WTC11 (cell line): ENCODE measurements at regions not wholly inside any gene's neighbourhood (a gene's known extent, or its start where the extent isn't known, plus 50 kb on each side); places are given as distances from the start of the nearest gene placed in this dataset.

Experiments
- ATAC-seq: fragments of 200-7000 bp; cut with Tn5 transposase; 2 replicates; pipeline ENCODE4 v1.10.0; 2021; ENCODE audit warnings: mild to moderate bottlenecking, moderate library complexity
- CTCF ChIA-PET: fragments of 300-600 bp; sonication (Branson Sonifier 250); formaldehyde crosslinking; loops from one replicate; lab custom pipeline; 2021; ENCODE audit warnings: antibody characterized with exemption; lab: Charles Lee
- POLR2A ChIA-PET: fragments of 350-600 bp; sonication (Branson Sonifier 250); formaldehyde crosslinking; loops from one replicate; lab custom pipeline; 2021; ENCODE audit warnings: antibody characterized with exemption; lab: Charles Lee
- DNase-seq: peaks from one replicate; pipeline ENCODE4 v3.0.0; 2021; ENCODE audit warnings: low spot score
- H3K27ac Mint-ChIP-seq: 2 replicates; pipeline ENCODE4 v1.8.0; 2021; ENCODE audit warnings: mixed read lengths
- H3K27me3 Mint-ChIP-seq: 2 replicates; pipeline ENCODE4 v1.8.0; 2021; ENCODE audit warnings: low read depth, mild to moderate bottlenecking, moderate library complexity, mixed read lengths
- H3K36me3 Mint-ChIP-seq: 2 replicates; pipeline ENCODE4 v1.8.0; 2021; ENCODE audit warnings: mixed read lengths
- H3K4me1 Mint-ChIP-seq: 2 replicates; pipeline ENCODE4 v1.8.0; 2022; ENCODE audit warnings: mixed read lengths
- H3K4me3 Mint-ChIP-seq: 2 replicates; pipeline ENCODE4 v1.8.0; 2021; ENCODE audit warnings: mild to moderate bottlenecking, moderate library complexity, mixed read lengths
- H3K9me3 Mint-ChIP-seq: 2 replicates; pipeline ENCODE4 v1.8.0; 2021; ENCODE audit warnings: mixed read lengths
- AFF4 ChIP-seq: sonication (generic); formaldehyde crosslinking; IDR thresholded peaks from 2 replicates; pipeline ENCODE4 v1.8.1; 2023; ENCODE audit warnings: mild to moderate bottlenecking, missing genetic modification reagents, borderline replicate concordance
- E2F5 ChIP-seq: sonication (generic); formaldehyde crosslinking; IDR thresholded peaks from 2 replicates; pipeline ENCODE4 v1.8.1; 2022; ENCODE audit warnings: mild to moderate bottlenecking, moderate library complexity, missing genetic modification reagents
- ELF4 ChIP-seq: sonication (generic); formaldehyde crosslinking; IDR thresholded peaks from 2 replicates; pipeline ENCODE4 v1.8.1; 2022; ENCODE audit warnings: low read depth, mild to moderate bottlenecking, moderate library complexity, missing genetic modification reagents
- FOXP1 ChIP-seq: sonication (generic); formaldehyde crosslinking; IDR thresholded peaks from 2 replicates; pipeline ENCODE4 v1.8.0; 2022; ENCODE audit warnings: missing genetic modification reagents, mild to moderate bottlenecking, moderate library complexity, borderline replicate concordance
- HMGXB4 ChIP-seq: sonication (generic); formaldehyde crosslinking; IDR thresholded peaks from 2 replicates; pipeline ENCODE4 v1.8.1; 2023; ENCODE audit warnings: mild to moderate bottlenecking, moderate library complexity, missing genetic modification reagents
- MLX ChIP-seq: sonication (generic); formaldehyde crosslinking; IDR thresholded peaks from 2 replicates; pipeline ENCODE4 v1.8.1; 2023; ENCODE audit warnings: mild to moderate bottlenecking, missing genetic modification reagents, moderate library complexity
- RELA ChIP-seq: sonication (generic); formaldehyde crosslinking; IDR thresholded peaks from 2 replicates; pipeline ENCODE4 v1.8.1; 2022; ENCODE audit warnings: missing genetic modification reagents, mild to moderate bottlenecking, borderline replicate concordance
- TEAD4 ChIP-seq: sonication (generic); formaldehyde crosslinking; IDR thresholded peaks from 2 replicates; pipeline ENCODE4 v1.8.0; 2022; ENCODE audit warnings: mild to moderate bottlenecking, missing genetic modification reagents
- ZBTB21 ChIP-seq: sonication (generic); formaldehyde crosslinking; IDR thresholded peaks from 2 replicates; pipeline ENCODE4 v1.8.1; 2023; ENCODE audit warnings: mild to moderate bottlenecking, missing genetic modification reagents, borderline replicate concordance
- ZNF219 ChIP-seq: sonication (generic); formaldehyde crosslinking; IDR thresholded peaks from 2 replicates; pipeline ENCODE4 v1.8.0; 2023; ENCODE audit warnings: missing genetic modification reagents, mild to moderate bottlenecking, borderline replicate concordance
- ZNF263 ChIP-seq: sonication (generic); formaldehyde crosslinking; IDR thresholded peaks from 2 replicates; pipeline ENCODE4 v1.8.1; 2022; ENCODE audit warnings: low read depth, mild to moderate bottlenecking, moderate library complexity, missing genetic modification reagents
- ZNF396 ChIP-seq: fragments of 250-450 bp; sonication (Bioruptor Pico); IDR thresholded peaks from 2 replicates; pipeline ENCODE4 v1.8.0; 2021; ENCODE audit warnings: mild to moderate bottlenecking, moderate library complexity, borderline replicate concordance
- ZNF423 ChIP-seq: fragments of 250-450 bp; sonication (Bioruptor Pico); IDR thresholded peaks from 2 replicates; pipeline ENCODE4 v2.1.2; 2022; ENCODE audit warnings: mild to moderate bottlenecking, moderate library complexity
- TF ChIP-seq, protein P1 (sequence below): sonication (generic); formaldehyde crosslinking; IDR thresholded peaks from 2 replicates; pipeline ENCODE4 v1.8.0; 2022; ENCODE audit warnings: mild to moderate bottlenecking, missing genetic modification reagents
- TF ChIP-seq, protein P2 (sequence below): sonication (generic); formaldehyde crosslinking; IDR thresholded peaks from 2 replicates; pipeline ENCODE4 v1.8.0; 2022; ENCODE audit warnings: mild to moderate bottlenecking, missing genetic modification reagents
- TF ChIP-seq, protein P3 (sequence below): sonication (generic); formaldehyde crosslinking; IDR thresholded peaks from 2 replicates; pipeline ENCODE4 v1.8.1; 2023; ENCODE audit warnings: mild to moderate bottlenecking, missing genetic modification reagents
- TF ChIP-seq, protein P4 (sequence below): fragments of 250-450 bp; sonication (Bioruptor Pico); IDR thresholded peaks from 2 replicates; pipeline ENCODE4 v1.9.0; 2021; ENCODE audit warnings: moderate library complexity, mild to moderate bottlenecking, inconsistent platforms, borderline replicate concordance

GRCh38 chr5:27963050-27963783 lies 924.8 kb upstream of the CDH9 start:
- CTCF ChIA-PET, result no interaction called here

More at GRCh38 chr5:27963050-27963783, 924.8 kb upstream of the CDH9 start:
- Mint-ChIP-seq H3K36me3 (peaks cover 25% of the 10 kb centered on the region), H3K4me3 (no peak overlapping the region), H3K27ac (no peak overlapping the region), H3K27me3 (no peaks in the 10 kb centered on the region; the same call in 1 of the 2 replicates), H3K4me1 (no peaks in the 10 kb centered on the region), H3K9me3 (peaks cover 74% of the 10 kb centered on the region)
- POLR2A ChIA-PET, result no interaction called here
- TF ChIP-seq ZBTB21 (no peak), ZNF219 (CRISPR knock-in tag) (no peak), MLX (CRISPR knock-in tag) (no peak), ZNF396 (CRISPR knock-in tag) (no peak), AFF4 (no peak), FOXP1 (CRISPR knock-in tag) (no peak), HMGXB4 (CRISPR knock-in tag) (no peak), RELA (no peak), ELF4 (no peak), E2F5 (CRISPR knock-in tag) (no peak), ZNF423 (CRISPR knock-in tag) (no peak), ZNF263 (CRISPR knock-in tag) (no peak), TEAD4 (CRISPR knock-in tag) (no peak)
- TF ChIP-seq, protein P1, sequence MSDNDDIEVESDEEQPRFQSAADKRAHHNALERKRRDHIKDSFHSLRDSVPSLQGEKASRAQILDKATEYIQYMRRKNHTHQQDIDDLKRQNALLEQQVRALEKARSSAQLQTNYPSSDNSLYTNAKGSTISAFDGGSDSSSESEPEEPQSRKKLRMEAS (CRISPR knock-in tag), result no peak
- TF ChIP-seq, protein P2, sequence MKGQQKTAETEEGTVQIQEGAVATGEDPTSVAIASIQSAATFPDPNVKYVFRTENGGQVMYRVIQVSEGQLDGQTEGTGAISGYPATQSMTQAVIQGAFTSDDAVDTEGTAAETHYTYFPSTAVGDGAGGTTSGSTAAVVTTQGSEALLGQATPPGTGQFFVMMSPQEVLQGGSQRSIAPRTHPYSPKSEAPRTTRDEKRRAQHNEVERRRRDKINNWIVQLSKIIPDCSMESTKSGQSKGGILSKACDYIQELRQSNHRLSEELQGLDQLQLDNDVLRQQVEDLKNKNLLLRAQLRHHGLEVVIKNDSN (CRISPR knock-in tag), result no peak
- TF ChIP-seq, protein P3, sequence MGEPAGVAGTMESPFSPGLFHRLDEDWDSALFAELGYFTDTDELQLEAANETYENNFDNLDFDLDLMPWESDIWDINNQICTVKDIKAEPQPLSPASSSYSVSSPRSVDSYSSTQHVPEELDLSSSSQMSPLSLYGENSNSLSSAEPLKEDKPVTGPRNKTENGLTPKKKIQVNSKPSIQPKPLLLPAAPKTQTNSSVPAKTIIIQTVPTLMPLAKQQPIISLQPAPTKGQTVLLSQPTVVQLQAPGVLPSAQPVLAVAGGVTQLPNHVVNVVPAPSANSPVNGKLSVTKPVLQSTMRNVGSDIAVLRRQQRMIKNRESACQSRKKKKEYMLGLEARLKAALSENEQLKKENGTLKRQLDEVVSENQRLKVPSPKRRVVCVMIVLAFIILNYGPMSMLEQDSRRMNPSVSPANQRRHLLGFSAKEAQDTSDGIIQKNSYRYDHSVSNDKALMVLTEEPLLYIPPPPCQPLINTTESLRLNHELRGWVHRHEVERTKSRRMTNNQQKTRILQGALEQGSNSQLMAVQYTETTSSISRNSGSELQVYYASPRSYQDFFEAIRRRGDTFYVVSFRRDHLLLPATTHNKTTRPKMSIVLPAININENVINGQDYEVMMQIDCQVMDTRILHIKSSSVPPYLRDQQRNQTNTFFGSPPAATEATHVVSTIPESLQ (CRISPR knock-in tag), result no peak
- TF ChIP-seq, protein P4, sequence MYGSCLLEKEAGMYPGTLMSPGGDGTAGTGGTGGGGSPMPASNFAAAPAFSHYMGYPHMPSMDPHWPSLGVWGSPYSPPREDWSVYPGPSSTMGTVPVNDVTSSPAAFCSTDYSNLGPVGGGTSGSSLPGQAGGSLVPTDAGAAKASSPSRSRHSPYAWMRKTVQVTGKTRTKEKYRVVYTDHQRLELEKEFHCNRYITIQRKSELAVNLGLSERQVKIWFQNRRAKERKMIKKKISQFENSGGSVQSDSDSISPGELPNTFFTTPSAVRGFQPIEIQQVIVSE (CRISPR knock-in tag), result no peak
- DNase-seq, result no peak
- no peak for ATAC-seq
